A549 (cell line): ENCODE measurements at regions not wholly inside any gene's neighbourhood (a gene's known extent, or its start where the extent isn't known, plus 50 kb on each side); places are given as distances from the start of the nearest gene placed in this dataset.

ENCODE experiments used
- ATAC-seq, 2 experiments: fragments of 200-7000 bp in 1 of 2; fragments of >200 bp in 1 of 2; cut with Nextera tagmentation in 1 of 2; cut with Tn5 transposase in 1 of 2; 3 replicates each; pipeline versions ENCODE4 v1.8.0 to v1.9.1; 2018 to 2020; ENCODE audit warnings: mild to moderate bottlenecking in 1 of 2, moderate library complexity in 1 of 2
- CTCF ChIA-PET: fragments of 300-600 bp; sonication (Branson Sonifier 250); formaldehyde crosslinking; extraction: SDS; loops from one replicate; lab custom pipeline; 2021; ENCODE audit warnings: antibody characterized with exemption, inconsistent platforms; lab: Yijun Ruan, JAX
- POLR2A ChIA-PET: fragments of 350-600 bp; formaldehyde crosslinking; extraction: SDS; loops from one replicate; lab custom pipeline; 2021; ENCODE audit warnings: antibody characterized with exemption, inconsistent platforms; lab: Yijun Ruan, JAX
- DNase-seq, 2 experiments: peaks; one replicate each; pipeline versions ENCODE4 v3.0.0 to v3.0.0-alpha.2; 2011 to 2016; ENCODE audit warnings: low read depth in 1 of 2, low spot score in 1 of 2
- FAIRE-seq: peaks from 2 replicates; lab custom pipeline; 2011; peaks lifted over from hg19 to GRCh38; lab: Jason Lieb, UNC
- H3K27ac ChIP-seq, 2 experiments: fragments of >200 bp; sonication (Bioruptor Twin); formaldehyde crosslinking; 3 replicates each; pipeline ENCODE4 v1.5.1; 2016 to 2017
- H3K4me1 ChIP-seq: fragments of >200 bp; sonication (Bioruptor Twin); formaldehyde crosslinking; 3 replicates; pipeline ENCODE4 v1.6.1; 2016
- H3K4me2 ChIP-seq: fragments of >200 bp; sonication (Bioruptor Twin); formaldehyde crosslinking; 3 replicates; pipeline ENCODE4 v1.6.1; 2016
- H3K4me3 ChIP-seq: fragments of >200 bp; sonication (Bioruptor Twin); formaldehyde crosslinking; 3 replicates; pipeline ENCODE4 v1.5.1; 2016
- H3K9me3 ChIP-seq: fragments of >200 bp; sonication (Bioruptor Twin); formaldehyde crosslinking; 3 replicates; pipeline ENCODE4 v1.6.1; 2016
- BCL3 ChIP-seq: fragments of >200 bp; sonication (Bioruptor Twin); formaldehyde crosslinking; IDR thresholded peaks from 3 replicates; pipeline ENCODE4 v1.6.1; 2016
- CBX8 ChIP-seq: fragments of 200-600 bp; sonication (generic); IDR thresholded peaks from 2 replicates; pipeline ENCODE4 v1.6.1; 2016
- CTCF ChIP-seq: fragments of >200 bp; sonication (Bioruptor Twin); formaldehyde crosslinking; IDR thresholded peaks from 3 replicates; pipeline ENCODE4 v1.5.1; 2016
- EHF ChIP-seq: fragments of 250-450 bp; sonication (Bioruptor Pico); IDR thresholded peaks from 2 replicates; pipeline ENCODE4 v1.5.0; 2020; ENCODE audit warnings: mild to moderate bottlenecking
- ELK1 ChIP-seq: fragments of 150-350 bp; IDR thresholded peaks from 2 replicates; pipeline ENCODE4 v1.6.1; 2014; ENCODE audit warnings: low read depth, mild to moderate bottlenecking, low read length
- ESRRA ChIP-seq: fragments of 150-350 bp; IDR thresholded peaks from 2 replicates; pipeline ENCODE4 v1.6.1; 2014; ENCODE audit warnings: mild to moderate bottlenecking, low read length, borderline replicate concordance
- FOSL2 ChIP-seq, 2 experiments: fragments of 450-650 bp in 1 of 2; fragments of >200 bp in 1 of 2; sonication (Bioruptor Twin) in 1 of 2; formaldehyde crosslinking; IDR thresholded peaks; 2 replicates each; pipeline versions ENCODE4 v1.5.0 to v1.6.1; 2016 to 2020; ENCODE audit warnings: mild to moderate bottlenecking in 1 of 2, moderate library complexity in 1 of 2
- GATA3 ChIP-seq: IDR thresholded peaks from 2 replicates; pipeline ENCODE4 v1.6.1; 2012; ENCODE audit warnings: borderline replicate concordance
- HES2 ChIP-seq: fragments of >200 bp; sonication (Bioruptor Twin); formaldehyde crosslinking; IDR thresholded peaks from 2 replicates; pipeline ENCODE4 v1.6.1; 2016
- HEYL ChIP-seq: fragments of 250-450 bp; sonication (Bioruptor Pico); IDR thresholded peaks from 2 replicates; pipeline ENCODE4 v1.8.0; 2021; ENCODE audit warnings: mild to moderate bottlenecking, moderate library complexity
- HOXB13 ChIP-seq: fragments of 250-450 bp; sonication (Bioruptor Pico); IDR thresholded peaks from 2 replicates; pipeline ENCODE4 v1.5.0; 2020; ENCODE audit warnings: low read depth, mild to moderate bottlenecking, moderate library complexity
- MAFK ChIP-seq: fragments of 450-650 bp; IDR thresholded peaks from 2 replicates; pipeline ENCODE4 v1.6.1; 2014; ENCODE audit not compliant: partially characterized antibody
- MAX ChIP-seq: IDR thresholded peaks from 2 replicates; pipeline ENCODE4 v1.6.1; 2012
- MAZ ChIP-seq: fragments of 150-350 bp; IDR thresholded peaks from 2 replicates; pipeline ENCODE4 v1.6.1; 2014; ENCODE audit warnings: antibody characterized with exemption, low read depth, low read length, borderline replicate concordance
- NFE2L2 ChIP-seq: fragments of 150-350 bp; conservative IDR thresholded peaks from 2 replicates; pipeline ENCODE4 v1.6.1; 2014; ENCODE audit warnings: low read length
- NPAS2 ChIP-seq: fragments of 250-450 bp; sonication (Bioruptor Pico); IDR thresholded peaks from 2 replicates; pipeline ENCODE4 v1.8.0; 2022; ENCODE audit warnings: mild to moderate bottlenecking, moderate library complexity, borderline replicate concordance
- NR3C1 ChIP-seq: fragments of >200 bp; sonication (Bioruptor Twin); formaldehyde crosslinking; IDR thresholded peaks from 3 replicates; pipeline ENCODE4 v1.6.1; 2017
- PBX3 ChIP-seq: IDR thresholded peaks from 2 replicates; pipeline ENCODE4 v1.6.1; 2012
- POLR2AphosphoS2 ChIP-seq: conservative IDR thresholded peaks from 2 replicates; pipeline ENCODE4 v1.6.1; 2012; ENCODE audit warnings: low read length, improper control_type of control experiment, inconsistent platforms
- RAD21 ChIP-seq, 2 experiments: fragments of >200 bp in 1 of 2; sonication (Bioruptor Twin) in 1 of 2; formaldehyde crosslinking in 1 of 2; IDR thresholded peaks in 1 of 2; conservative IDR thresholded peaks in 1 of 2; 2 replicates in 1 of 2; 3 replicates in 1 of 2; pipeline ENCODE4 v1.6.1; 2012 to 2018; ENCODE audit warnings: inconsistent platforms in 1 of 2
- RCOR1 ChIP-seq: fragments of 150-350 bp; IDR thresholded peaks from 2 replicates; pipeline ENCODE4 v1.6.1; 2014; ENCODE audit warnings: antibody characterized with exemption, low read length, low read depth
- RFX5 ChIP-seq: fragments of 450-650 bp; IDR thresholded peaks from 2 replicates; pipeline ENCODE4 v1.7.1; 2014; ENCODE audit warnings: antibody characterized with exemption, mild to moderate bottlenecking, moderate library complexity
- SREBF2 ChIP-seq: fragments of 450-650 bp; IDR thresholded peaks from 2 replicates; pipeline ENCODE4 v1.6.1; 2014; ENCODE audit warnings: mild to moderate bottlenecking, moderate library complexity
- TFCP2L1 ChIP-seq: fragments of 250-450 bp; sonication (Bioruptor Pico); IDR thresholded peaks from 2 replicates; pipeline ENCODE4 v1.5.0; 2021; ENCODE audit warnings: mild to moderate bottlenecking
- ZFP36 ChIP-seq: fragments of 450-650 bp; IDR thresholded peaks from 2 replicates; pipeline ENCODE4 v1.6.1; 2014; ENCODE audit warnings: borderline replicate concordance; ENCODE audit not compliant: partially characterized antibody
- ZNF302 ChIP-seq: fragments of 250-450 bp; sonication (Bioruptor Pico); IDR thresholded peaks from 2 replicates; pipeline ENCODE4 v1.9.0; 2021; ENCODE audit warnings: inconsistent platforms, mild to moderate bottlenecking, moderate library complexity
- ZSCAN20 ChIP-seq: fragments of 250-450 bp; sonication (Bioruptor Pico); IDR thresholded peaks from 2 replicates; pipeline ENCODE4 v1.8.0; 2022; ENCODE audit warnings: mild to moderate bottlenecking, moderate library complexity
- WGBS: methylation state at CpG from one replicate; pipeline ENCODE4 v1.1.6; 2017; ENCODE audit errors: missing lambda C conversion rate; 5-methylcytosine and 5-hydroxymethylcytosine counted together

GRCh38 chr6:45728674-45729073, 287.0 kb downstream of the CLIC5 start:
- ATAC-seq, result no peak
- Histone ChIP-seq H3K4me1 (no peaks in the 10 kb centered on the region), H3K4me2 (no peak overlapping the region), H3K9me3 (no peaks in the 10 kb centered on the region), H3K4me3 (no peak overlapping the region), H3K27ac (no peak overlapping the region)
- FAIRE-seq, result no peak
- TF ChIP-seq BCL3 (no peak), ZSCAN20 (no peak), ZNF302 (CRISPR knock-in tag) (no peak), NPAS2 (CRISPR knock-in tag) (no peak), HOXB13 (CRISPR knock-in tag) (no peak), RCOR1 (no peak), EHF (CRISPR knock-in tag) (no peak), FOSL2 (IDR thresholded peaks at IDR 0.05) (no peak), FOSL2 (CRISPR knock-in tag; IDR thresholded peaks at IDR 0.05) (no peak), HES2 (no peak), SREBF2 (no peak), NR3C1 (no peak), MAFK (no peak), CTCF (no peak), ELK1 (no peak), MAZ (no peak), GATA3 (no peak), HEYL (CRISPR knock-in tag) (no peak)
- 67% methylated on average over 3 of the region's 3 CpGs for WGBS
- ChIA-PET POLR2A (no interaction called here), CTCF (interaction anchor here (1.6 kb wide), 1 partner anchor 14 kb away, joined by 4 read pairs; no protein-coding TSS in a partner anchor)
- no peak for DNase-seq

GRCh38 chr6:45727819-45728449, 287.7 kb downstream of the CLIC5 start:
- TF ChIP-seq NFE2L2, result no peak
- TF ChIP-seq ESRRA, result no peak
- TF ChIP-seq NPAS2 (CRISPR knock-in tag), result no peak
- TF ChIP-seq ZFP36, result no peak
- TF ChIP-seq CBX8, result no peak
- no peak for TF ChIP-seq MAX
- no peak for TF ChIP-seq NR3C1
- no peak for TF ChIP-seq RAD21 (conservative IDR thresholded peaks at IDR 0.05 in 1 of 2, IDR thresholded peaks at IDR 0.05 in 1 of 2)
- no peak for TF ChIP-seq PBX3
- TF ChIP-seq TFCP2L1 (CRISPR knock-in tag), result no peak
- no peak for TF ChIP-seq POLR2AphosphoS2
- no peak for TF ChIP-seq RFX5
- CTCF ChIA-PET, result interaction anchor here (0.8 to 1.6 kb wide), 2 partner anchors 13 to 1225 kb away, joined by 3 to 4 read pairs; no protein-coding TSS in a partner anchor
- no peak overlapping the region for H3K4me2 ChIP-seq
- no peak overlapping the region for H3K27ac ChIP-seq
- DNase-seq (no peak), ATAC-seq (no peak), FAIRE-seq (no peak)
- POLR2A ChIA-PET, result no interaction called here
- H3K4me3 ChIP-seq, result no peak overlapping the region
- no peaks in the 10 kb centered on the region for H3K4me1 ChIP-seq
- H3K9me3 ChIP-seq, result no peaks in the 10 kb centered on the region
- 68% methylated on average over 3 of the region's 6 CpGs for WGBS
